Inflammatory macrophage (primary cell): ENCODE measurements at regions not wholly inside any gene's neighbourhood (a gene's known extent, or its start where the extent isn't known, plus 50 kb on each side); places are given as distances from the start of the nearest gene placed in this dataset.
"Not testable (repeated sequence)": the region's sequence is repeated elsewhere in the genome, so short reads cannot be mapped to it uniquely, and the experiment has no call there.

Experiments
- DNase-seq, 2 donors: peaks; one replicate each; pipeline ENCODE4 v3.0.0-alpha.2; 2020 to 2022

- DNase-seq: no peak
Observed at GRCh38 chr14:97077687-97078086, 280.5 kb downstream of the VRK1 start.

- peak; percentile 10 to 12 for DNase-seq
Observed at GRCh38 chr14:97080991-97081390, 283.8 kb downstream of the VRK1 start.

GRCh38 chr14:97095269-97095668 is 298.1 kb downstream of the VRK1 start:
- no peak for DNase-seq

GRCh38 chr14:97097296-97097695 is 300.1 kb downstream of the VRK1 start:
- DNase-seq: no peak

GRCh38 chr14:97100306-97100705 is 303.1 kb downstream of the VRK1 start:
- no peak for DNase-seq

- no peak for DNase-seq
Observed at GRCh38 chr14:97101561-97101960, 304.4 kb downstream of the VRK1 start.

- no peak for DNase-seq
Observed at GRCh38 chr14:97104029-97104428, 306.8 kb downstream of the VRK1 start.

GRCh38 chr14:97106166-97106565 is 309.0 kb downstream of the VRK1 start:
- DNase-seq: no peak

- no peak for DNase-seq
Observed at GRCh38 chr14:97106609-97107008, 309.4 kb downstream of the VRK1 start.

GRCh38 chr14:97107080-97107479 is 309.9 kb downstream of the VRK1 start:
- no peak for DNase-seq

- DNase-seq: no peak
Observed at GRCh38 chr14:97107760-97108159, 310.6 kb downstream of the VRK1 start.

- DNase-seq: no peak
Observed at GRCh38 chr14:97109234-97109633, 312.1 kb downstream of the VRK1 start.

GRCh38 chr14:97113339-97113738 is 316.2 kb downstream of the VRK1 start:
- no peak for DNase-seq

- no peak for DNase-seq
Observed at GRCh38 chr14:97116546-97116945, 319.4 kb downstream of the VRK1 start.

- DNase-seq: no peak
Observed at GRCh38 chr14:97117693-97118092, 320.5 kb downstream of the VRK1 start.

GRCh38 chr14:97120204-97120603 is 323.0 kb downstream of the VRK1 start:
- DNase-seq: no peak

GRCh38 chr14:97120611-97121031 is 323.4 kb downstream of the VRK1 start:
- no peak for DNase-seq

GRCh38 chr14:97129639-97130038 is 332.5 kb downstream of the VRK1 start:
- no peak for DNase-seq

GRCh38 chr14:97135847-97136246 is 338.7 kb downstream of the VRK1 start:
- DNase-seq: not testable (repeated sequence)

- no peak for DNase-seq
Observed at GRCh38 chr14:97137705-97138104, 340.5 kb downstream of the VRK1 start.

- DNase-seq: no peak
Observed at GRCh38 chr14:97138801-97139200, 341.6 kb downstream of the VRK1 start.

GRCh38 chr14:97143011-97143410 is 345.8 kb downstream of the VRK1 start:
- no peak for DNase-seq

GRCh38 chr14:97143456-97143855 is 346.3 kb downstream of the VRK1 start:
- DNase-seq: no peak

GRCh38 chr14:97148021-97148420 is 350.8 kb downstream of the VRK1 start:
- not testable (repeated sequence) for DNase-seq

- no peak for DNase-seq
Observed at GRCh38 chr14:97149775-97150174, 352.6 kb downstream of the VRK1 start.

- no peak for DNase-seq
Observed at GRCh38 chr14:97153527-97153926, 356.3 kb downstream of the VRK1 start.
